ENCODE measurements at regions not wholly inside any gene's neighbourhood (a gene's known extent, or its start where the extent isn't known, plus 50 kb on each side); places are given as distances from the start of the nearest gene placed in this dataset.

DNA sequence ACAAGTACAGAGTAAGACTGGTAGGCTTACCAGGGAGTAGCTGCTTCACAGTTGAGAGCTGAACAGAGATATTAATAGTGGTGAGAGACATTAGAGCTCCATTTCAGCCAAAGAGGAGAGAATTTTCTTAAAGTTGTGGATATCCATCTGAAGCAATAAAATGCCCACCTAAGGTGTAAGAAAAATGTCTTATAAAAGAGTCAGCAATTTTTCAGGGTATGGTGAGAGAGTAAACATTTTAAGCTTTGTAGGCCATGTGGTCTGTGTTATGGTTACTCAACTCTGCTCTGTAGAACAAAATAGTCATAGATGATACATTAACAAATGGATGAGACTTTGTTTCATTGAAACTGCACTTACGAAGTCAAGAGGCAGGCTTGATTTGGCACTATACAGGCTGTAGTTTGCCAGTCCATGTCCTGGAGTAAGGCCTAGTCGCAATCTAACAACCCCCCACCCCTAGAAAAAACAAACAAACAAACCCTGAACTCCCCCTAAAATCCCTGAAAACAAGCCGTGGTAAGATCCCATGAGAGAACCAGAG, 945.4 kb upstream of the SEMA6A start:
- no peaks in the 10 kb centered on the region for H3K27me3 ChIP-seq (ENCODE audit: insufficient read depth, low read depth, low read length)
- H3K9me2 ChIP-seq (ENCODE audit: insufficient read depth, low read length) = no peaks in the 10 kb centered on the region
- no peak overlapping the region for H3K4me3 ChIP-seq (ENCODE audit: low read length)
- H3K79me2 ChIP-seq (replicated peaks; ENCODE audit: insufficient read depth, low read length) = no peaks in the 10 kb centered on the region
- no peak for TF ChIP-seq EP300 (conservative IDR thresholded peaks at IDR 0.05; ENCODE audit: poor library complexity, severe bottlenecking)
- no peak for TF ChIP-seq MXI1 (conservative IDR thresholded peaks at IDR 0.05; ENCODE audit: poor library complexity, severe bottlenecking)
- TF ChIP-seq POLR2AphosphoS5 (IDR thresholded peaks at IDR 0.05) = no peak
- H3K9me3 ChIP-seq (ENCODE audit: low read length) = no peaks in the 10 kb centered on the region
- H3K4me2 ChIP-seq (ENCODE audit: low read length) = no peak overlapping the region
- no peak overlapping the region for H3K9ac ChIP-seq (ENCODE audit: low read length)
- no peaks in the 10 kb centered on the region for H4K20me1 ChIP-seq (ENCODE audit: insufficient read depth)
- no peaks in the 10 kb centered on the region for H3K36me3 ChIP-seq (ENCODE audit: insufficient read depth, low read length)
- no peak overlapping the region for H2AFZ ChIP-seq (ENCODE audit: low read depth, low read length)
- no peaks in the 10 kb centered on the region for H3F3A ChIP-seq (ENCODE audit: insufficient read depth, low read length, poor library complexity, severe bottlenecking)
- no peak overlapping the region for H3K27ac ChIP-seq (ENCODE audit: low read length)

DNA sequence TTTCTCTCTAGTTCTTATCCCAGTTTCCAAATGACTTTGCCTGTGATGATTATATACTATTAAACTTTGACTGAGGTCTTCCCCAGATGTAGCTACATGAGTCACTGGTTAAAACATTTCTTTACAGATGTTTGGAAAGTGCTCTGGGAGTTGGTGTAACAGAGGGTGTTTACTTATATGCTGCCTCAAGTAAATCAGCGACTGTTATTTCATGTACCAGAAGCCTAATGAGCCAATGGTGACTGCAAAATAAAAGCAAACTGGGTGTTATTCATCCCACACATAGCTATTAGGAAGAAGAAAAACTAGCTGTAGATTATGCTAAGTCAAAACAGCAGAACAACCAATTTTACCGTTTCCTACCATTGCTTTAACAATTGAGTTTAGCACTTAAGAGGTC, 929.7 kb upstream of the SEMA6A start:
- H2AFZ ChIP-seq (ENCODE audit: low read depth, low read length) = no peak overlapping the region
- H3K27me3 ChIP-seq (ENCODE audit: insufficient read depth, low read depth, low read length) = no peaks in the 10 kb centered on the region
- H3K27ac ChIP-seq (ENCODE audit: low read length) = no peak overlapping the region
- no peak overlapping the region for H3K9ac ChIP-seq (ENCODE audit: low read length)
- H4K20me1 ChIP-seq (ENCODE audit: insufficient read depth) = no peaks in the 10 kb centered on the region
- H3K36me3 ChIP-seq (ENCODE audit: insufficient read depth, low read length) = no peaks in the 10 kb centered on the region
- no peak for TF ChIP-seq TAF1 (IDR thresholded peaks at IDR 0.05; ENCODE audit: low read depth)
- TF ChIP-seq, protein P1, sequence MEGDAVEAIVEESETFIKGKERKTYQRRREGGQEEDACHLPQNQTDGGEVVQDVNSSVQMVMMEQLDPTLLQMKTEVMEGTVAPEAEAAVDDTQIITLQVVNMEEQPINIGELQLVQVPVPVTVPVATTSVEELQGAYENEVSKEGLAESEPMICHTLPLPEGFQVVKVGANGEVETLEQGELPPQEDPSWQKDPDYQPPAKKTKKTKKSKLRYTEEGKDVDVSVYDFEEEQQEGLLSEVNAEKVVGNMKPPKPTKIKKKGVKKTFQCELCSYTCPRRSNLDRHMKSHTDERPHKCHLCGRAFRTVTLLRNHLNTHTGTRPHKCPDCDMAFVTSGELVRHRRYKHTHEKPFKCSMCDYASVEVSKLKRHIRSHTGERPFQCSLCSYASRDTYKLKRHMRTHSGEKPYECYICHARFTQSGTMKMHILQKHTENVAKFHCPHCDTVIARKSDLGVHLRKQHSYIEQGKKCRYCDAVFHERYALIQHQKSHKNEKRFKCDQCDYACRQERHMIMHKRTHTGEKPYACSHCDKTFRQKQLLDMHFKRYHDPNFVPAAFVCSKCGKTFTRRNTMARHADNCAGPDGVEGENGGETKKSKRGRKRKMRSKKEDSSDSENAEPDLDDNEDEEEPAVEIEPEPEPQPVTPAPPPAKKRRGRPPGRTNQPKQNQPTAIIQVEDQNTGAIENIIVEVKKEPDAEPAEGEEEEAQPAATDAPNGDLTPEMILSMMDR (IDR thresholded peaks at IDR 0.05; ENCODE audit: poor library complexity, severe bottlenecking) = no peak
- TF ChIP-seq RAD21 (conservative IDR thresholded peaks at IDR 0.05) = no peak
- TF ChIP-seq, protein P2, sequence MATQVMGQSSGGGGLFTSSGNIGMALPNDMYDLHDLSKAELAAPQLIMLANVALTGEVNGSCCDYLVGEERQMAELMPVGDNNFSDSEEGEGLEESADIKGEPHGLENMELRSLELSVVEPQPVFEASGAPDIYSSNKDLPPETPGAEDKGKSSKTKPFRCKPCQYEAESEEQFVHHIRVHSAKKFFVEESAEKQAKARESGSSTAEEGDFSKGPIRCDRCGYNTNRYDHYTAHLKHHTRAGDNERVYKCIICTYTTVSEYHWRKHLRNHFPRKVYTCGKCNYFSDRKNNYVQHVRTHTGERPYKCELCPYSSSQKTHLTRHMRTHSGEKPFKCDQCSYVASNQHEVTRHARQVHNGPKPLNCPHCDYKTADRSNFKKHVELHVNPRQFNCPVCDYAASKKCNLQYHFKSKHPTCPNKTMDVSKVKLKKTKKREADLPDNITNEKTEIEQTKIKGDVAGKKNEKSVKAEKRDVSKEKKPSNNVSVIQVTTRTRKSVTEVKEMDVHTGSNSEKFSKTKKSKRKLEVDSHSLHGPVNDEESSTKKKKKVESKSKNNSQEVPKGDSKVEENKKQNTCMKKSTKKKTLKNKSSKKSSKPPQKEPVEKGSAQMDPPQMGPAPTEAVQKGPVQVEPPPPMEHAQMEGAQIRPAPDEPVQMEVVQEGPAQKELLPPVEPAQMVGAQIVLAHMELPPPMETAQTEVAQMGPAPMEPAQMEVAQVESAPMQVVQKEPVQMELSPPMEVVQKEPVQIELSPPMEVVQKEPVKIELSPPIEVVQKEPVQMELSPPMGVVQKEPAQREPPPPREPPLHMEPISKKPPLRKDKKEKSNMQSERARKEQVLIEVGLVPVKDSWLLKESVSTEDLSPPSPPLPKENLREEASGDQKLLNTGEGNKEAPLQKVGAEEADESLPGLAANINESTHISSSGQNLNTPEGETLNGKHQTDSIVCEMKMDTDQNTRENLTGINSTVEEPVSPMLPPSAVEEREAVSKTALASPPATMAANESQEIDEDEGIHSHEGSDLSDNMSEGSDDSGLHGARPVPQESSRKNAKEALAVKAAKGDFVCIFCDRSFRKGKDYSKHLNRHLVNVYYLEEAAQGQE (IDR thresholded peaks at IDR 0.05; ENCODE audit: borderline replicate concordance) = no peak
- TF ChIP-seq EZH2 (IDR thresholded peaks at IDR 0.05; ENCODE audit: borderline replicate concordance, insufficient read depth, low read length, poor library complexity, severe bottlenecking) = no peak
- no peak for TF ChIP-seq MXI1 (conservative IDR thresholded peaks at IDR 0.05; ENCODE audit: poor library complexity, severe bottlenecking)
- TF ChIP-seq EP300 (conservative IDR thresholded peaks at IDR 0.05; ENCODE audit: poor library complexity, severe bottlenecking) = no peak
- no peaks in the 10 kb centered on the region for H3K9me2 ChIP-seq (ENCODE audit: insufficient read depth, low read length)
- no peak overlapping the region for H3K4me2 ChIP-seq (ENCODE audit: low read length)
- no peaks in the 10 kb centered on the region for H3F3A ChIP-seq (ENCODE audit: insufficient read depth, low read length, poor library complexity, severe bottlenecking)
- no peak overlapping the region for H3K4me3 ChIP-seq (ENCODE audit: low read length)
- H3K79me2 ChIP-seq (replicated peaks; ENCODE audit: insufficient read depth, low read length) = no peaks in the 10 kb centered on the region
- H3K9me3 ChIP-seq (ENCODE audit: low read length) = no peaks in the 10 kb centered on the region

DNA sequence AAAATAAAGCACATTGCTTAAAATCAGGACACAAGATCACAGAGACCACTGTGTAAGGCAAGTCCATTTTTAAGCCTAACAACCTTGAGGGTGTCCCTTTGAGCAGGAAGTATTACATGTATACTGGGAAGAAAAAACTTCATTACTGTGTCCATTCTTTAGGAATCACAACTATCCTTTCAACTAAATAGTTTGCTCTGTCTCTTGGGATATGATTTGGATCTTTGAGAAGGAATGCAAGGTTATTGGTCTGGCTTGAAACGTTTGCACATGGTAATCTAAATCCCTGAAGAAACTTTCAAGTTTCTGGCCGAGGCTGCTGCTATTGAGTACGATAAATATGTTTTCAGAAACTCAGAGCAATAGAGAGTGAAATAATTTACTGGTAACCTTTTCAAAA, 923.0 kb upstream of the SEMA6A start:
- H3K9me2 ChIP-seq (ENCODE audit: insufficient read depth, low read length) = no peaks in the 10 kb centered on the region
- no peak overlapping the region for H3K4me3 ChIP-seq (ENCODE audit: low read length)
- no peaks in the 10 kb centered on the region for H3F3A ChIP-seq (ENCODE audit: insufficient read depth, low read length, poor library complexity, severe bottlenecking)
- no peaks in the 10 kb centered on the region for H3K36me3 ChIP-seq (ENCODE audit: insufficient read depth, low read length)
- no peak overlapping the region for H3K9ac ChIP-seq (ENCODE audit: low read length)
- no peaks in the 10 kb centered on the region for H3K79me2 ChIP-seq (replicated peaks; ENCODE audit: insufficient read depth, low read length)
- TF ChIP-seq TAF1 (IDR thresholded peaks at IDR 0.05; ENCODE audit: low read depth) = no peak
- TF ChIP-seq RAD21 (conservative IDR thresholded peaks at IDR 0.05) = no peak
- TF ChIP-seq, protein P1 (IDR thresholded peaks at IDR 0.05; ENCODE audit: poor library complexity, severe bottlenecking) = no peak
- no peak for TF ChIP-seq EZH2 (IDR thresholded peaks at IDR 0.05; ENCODE audit: borderline replicate concordance, insufficient read depth, low read length, poor library complexity, severe bottlenecking)
- TF ChIP-seq MXI1 (conservative IDR thresholded peaks at IDR 0.05; ENCODE audit: poor library complexity, severe bottlenecking) = no peak
- TF ChIP-seq, protein P2 (IDR thresholded peaks at IDR 0.05; ENCODE audit: borderline replicate concordance) = no peak
- TF ChIP-seq EP300 (conservative IDR thresholded peaks at IDR 0.05; ENCODE audit: poor library complexity, severe bottlenecking) = no peak
- no peak for TF ChIP-seq POLR2AphosphoS5 (IDR thresholded peaks at IDR 0.05)
- no peak for TF ChIP-seq SMC3 (conservative IDR thresholded peaks at IDR 0.05; ENCODE audit: poor library complexity)
- no peaks in the 10 kb centered on the region for H4K20me1 ChIP-seq (ENCODE audit: insufficient read depth)
- no peaks in the 10 kb centered on the region for H3K27me3 ChIP-seq (ENCODE audit: insufficient read depth, low read depth, low read length)
- H3K27ac ChIP-seq (ENCODE audit: low read length) = no peak overlapping the region
- H2AFZ ChIP-seq (ENCODE audit: low read depth, low read length) = no peak overlapping the region
- H3K9me3 ChIP-seq (ENCODE audit: low read length) = no peaks in the 10 kb centered on the region
- H3K4me2 ChIP-seq (ENCODE audit: low read length) = no peak overlapping the region
